Peyer's patch (tissue), 4 donors: ENCODE measurements at regions not wholly inside any gene's neighbourhood (a gene's known extent, or its start where the extent isn't known, plus 50 kb on each side); places are given as distances from the start of the nearest gene placed in this dataset.

Source experiments
- DNase-seq, 3 donors: peaks; one replicate each; pipeline ENCODE4 v3.0.0-alpha.2; 2017 to 2019
- H3K27ac ChIP-seq, 4 donors: fragments of 200-600 bp; sonication (generic); one replicate each; pipeline ENCODE4 v1.5.1; 2016 to 2019
- H3K27me3 ChIP-seq, 2 donors: fragments of 200-600 bp; sonication (generic); one replicate each; pipeline ENCODE4 v1.5.1; 2019
- H3K36me3 ChIP-seq, 3 donors: fragments of 200-600 bp; sonication (generic); one replicate each; pipeline ENCODE4 v1.5.1; 2016 to 2019
- H3K4me1 ChIP-seq, 4 donors: fragments of 200-600 bp; sonication (generic); one replicate each; pipeline ENCODE4 v1.5.1; 2016 to 2019
- H3K4me3 ChIP-seq, 4 donors: fragments of 200-600 bp; sonication (generic); 1 replicate in 3 of 4; 2 replicates in 1 of 4; pipeline ENCODE4 v1.5.1; 2016 to 2019; ENCODE audit warnings: mild to moderate bottlenecking in 1 of 4
- H3K9me3 ChIP-seq, 4 donors: fragments of 200-600 bp; sonication (generic); one replicate each; pipeline ENCODE4 v1.5.1; 2016 to 2019; ENCODE audit warnings: mild to moderate bottlenecking in 1 of 4
- CTCF ChIP-seq, 6 experiments: fragments of 450-650 bp in 4 of 6; fragments of 200-600 bp in 2 of 6; sonication (generic) in 1 of 6; IDR thresholded peaks; one replicate each; pipeline ENCODE4 v1.5.1; 2017 to 2019; ENCODE audit warnings: antibody characterized with exemption in 6 of 6, mild to moderate bottlenecking in 3 of 6, moderate library complexity in 1 of 6
- POLR2A ChIP-seq, 2 donors: fragments of 450-650 bp; IDR thresholded peaks; one replicate each; pipeline ENCODE4 v1.5.1; 2017; ENCODE audit warnings: antibody characterized with exemption in 2 of 2, mild to moderate bottlenecking in 2 of 2, moderate library complexity in 2 of 2

- Histone ChIP-seq H3K27ac (no peak overlapping the region), H3K4me3 (no peak overlapping the region), H3K36me3 (no peaks in the 10 kb centered on the region), H3K4me1 (no peaks in the 10 kb centered on the region), H3K27me3 (no peaks in the 10 kb centered on the region), H3K9me3 (no peaks in the 10 kb centered on the region)
- DNase-seq = no peak
- TF ChIP-seq CTCF (IDR thresholded peaks at IDR 0.05) = no peak
- TF ChIP-seq POLR2A (IDR thresholded peaks at IDR 0.05) = no peak
Measured at GRCh38 chr7:1344421-1344820, 111.7 kb downstream of the UNCX start.

GRCh38 chr7:1344981-1345701, 112.5 kb downstream of the UNCX start:
- DNase-seq = no peak
- no peak overlapping the region for H3K4me3 ChIP-seq
- TF ChIP-seq CTCF (IDR thresholded peaks at IDR 0.05) (no peak), POLR2A (IDR thresholded peaks at IDR 0.05) (no peak)
- no peak overlapping the region for H3K27ac ChIP-seq
- H3K36me3 ChIP-seq = no peaks in the 10 kb centered on the region
- no peaks in the 10 kb centered on the region for H3K27me3 ChIP-seq
- H3K9me3 ChIP-seq = no peaks in the 10 kb centered on the region
- no peaks in the 10 kb centered on the region for H3K4me1 ChIP-seq

GRCh38 chr7:1345796-1346755, 113.2 kb downstream of the MICALL2 start:
- no peaks in the 10 kb centered on the region for H3K4me1 ChIP-seq
- H3K9me3 ChIP-seq = no peaks in the 10 kb centered on the region
- no peaks in the 10 kb centered on the region for H3K36me3 ChIP-seq
- TF ChIP-seq POLR2A (IDR thresholded peaks at IDR 0.05) = no peak
- TF ChIP-seq CTCF (IDR thresholded peaks at IDR 0.05) = no peak
- DNase-seq = no peak
- no peak overlapping the region for H3K4me3 ChIP-seq
- H3K27me3 ChIP-seq = no peaks in the 10 kb centered on the region
- H3K27ac ChIP-seq = no peak overlapping the region

GRCh38 chr7:1346851-1347250, 112.4 kb downstream of the MICALL2 start:
- no peak for DNase-seq
- TF ChIP-seq CTCF (IDR thresholded peaks at IDR 0.05) (no peak), POLR2A (IDR thresholded peaks at IDR 0.05) (no peak)
- H3K27me3 ChIP-seq = no peaks in the 10 kb centered on the region

GRCh38 chr7:1348096-1348822, 111.0 kb downstream of the MICALL2 start:
- Histone ChIP-seq H3K27me3 (no peaks in the 10 kb centered on the region), H3K9me3 (no peaks in the 10 kb centered on the region), H3K36me3 (no peaks in the 10 kb centered on the region), H3K4me3 (no peak overlapping the region), H3K27ac (no peak overlapping the region), H3K4me1 (no peaks in the 10 kb centered on the region)
- no peak for DNase-seq
- TF ChIP-seq CTCF (IDR thresholded peaks at IDR 0.05) (no peak), POLR2A (IDR thresholded peaks at IDR 0.05) (no peak)

More at GRCh38 chr7:1346851-1347250, 112.4 kb downstream of the MICALL2 start:
- Histone ChIP-seq H3K36me3 (no peaks in the 10 kb centered on the region), H3K9me3 (no peaks in the 10 kb centered on the region), H3K4me1 (no peaks in the 10 kb centered on the region), H3K27ac (no peak overlapping the region), H3K4me3 (no peak overlapping the region)
